LNCaP clone FGC (cell line): ENCODE measurements at regions not wholly inside any gene's neighbourhood (a gene's known extent, or its start where the extent isn't known, plus 50 kb on each side); places are given as distances from the start of the nearest gene placed in this dataset.

Source experiments
- DNase-seq: peaks from one replicate; pipeline ENCODE4 v3.0.0-alpha.2; 2011; ENCODE audit warnings: low read depth
- H3K4me3 ChIP-seq: 2 replicates; pipeline ENCODE4 v1.5.1; 2011; ENCODE audit warnings: mild to moderate bottlenecking, low read depth, low read length, control low read depth
- TF ChIP-seq, protein P1 (sequence below): IDR thresholded peaks from 2 replicates; pipeline ENCODE4 v1.5.1; 2012; ENCODE audit warnings: mild to moderate bottlenecking; ENCODE audit not compliant: control insufficient read depth, insufficient read depth; ENCODE audit errors: extremely low read depth

DNA sequence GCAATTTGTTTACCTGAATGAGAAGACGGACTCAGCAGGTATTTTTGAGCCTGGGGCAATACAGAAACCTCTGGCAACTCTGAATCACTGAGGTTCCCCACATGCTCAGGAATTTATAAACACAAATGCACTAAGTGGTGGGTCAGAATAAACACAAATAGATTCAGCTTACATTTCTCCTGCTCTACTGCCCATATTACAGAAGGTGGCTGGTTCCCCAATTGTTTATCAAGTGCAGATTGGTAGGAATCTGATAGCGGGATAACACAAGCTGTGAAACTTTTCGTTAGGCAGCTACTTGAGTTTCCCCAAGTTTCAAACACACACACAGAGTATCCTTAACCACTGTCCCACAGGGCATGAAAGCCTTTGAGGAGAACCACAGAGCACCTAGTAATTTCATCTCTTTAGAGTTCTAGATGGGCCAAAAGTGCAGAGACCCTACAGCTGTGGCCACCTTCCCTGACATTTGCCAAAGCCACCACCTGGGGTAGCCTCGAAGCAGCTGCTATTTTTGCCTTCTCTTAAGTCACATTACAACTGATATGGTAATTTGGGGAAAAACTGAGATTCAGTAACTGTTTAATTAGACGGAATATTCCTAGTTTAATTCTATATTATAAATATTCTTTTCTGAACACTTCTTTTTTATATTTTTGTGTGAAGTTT lies 204.2 kb upstream of the PTCHD4 start:
- DNase-seq, result no peak
- no peak overlapping the region for H3K4me3 ChIP-seq
- TF ChIP-seq, protein P1, sequence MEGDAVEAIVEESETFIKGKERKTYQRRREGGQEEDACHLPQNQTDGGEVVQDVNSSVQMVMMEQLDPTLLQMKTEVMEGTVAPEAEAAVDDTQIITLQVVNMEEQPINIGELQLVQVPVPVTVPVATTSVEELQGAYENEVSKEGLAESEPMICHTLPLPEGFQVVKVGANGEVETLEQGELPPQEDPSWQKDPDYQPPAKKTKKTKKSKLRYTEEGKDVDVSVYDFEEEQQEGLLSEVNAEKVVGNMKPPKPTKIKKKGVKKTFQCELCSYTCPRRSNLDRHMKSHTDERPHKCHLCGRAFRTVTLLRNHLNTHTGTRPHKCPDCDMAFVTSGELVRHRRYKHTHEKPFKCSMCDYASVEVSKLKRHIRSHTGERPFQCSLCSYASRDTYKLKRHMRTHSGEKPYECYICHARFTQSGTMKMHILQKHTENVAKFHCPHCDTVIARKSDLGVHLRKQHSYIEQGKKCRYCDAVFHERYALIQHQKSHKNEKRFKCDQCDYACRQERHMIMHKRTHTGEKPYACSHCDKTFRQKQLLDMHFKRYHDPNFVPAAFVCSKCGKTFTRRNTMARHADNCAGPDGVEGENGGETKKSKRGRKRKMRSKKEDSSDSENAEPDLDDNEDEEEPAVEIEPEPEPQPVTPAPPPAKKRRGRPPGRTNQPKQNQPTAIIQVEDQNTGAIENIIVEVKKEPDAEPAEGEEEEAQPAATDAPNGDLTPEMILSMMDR, result no peak

DNA sequence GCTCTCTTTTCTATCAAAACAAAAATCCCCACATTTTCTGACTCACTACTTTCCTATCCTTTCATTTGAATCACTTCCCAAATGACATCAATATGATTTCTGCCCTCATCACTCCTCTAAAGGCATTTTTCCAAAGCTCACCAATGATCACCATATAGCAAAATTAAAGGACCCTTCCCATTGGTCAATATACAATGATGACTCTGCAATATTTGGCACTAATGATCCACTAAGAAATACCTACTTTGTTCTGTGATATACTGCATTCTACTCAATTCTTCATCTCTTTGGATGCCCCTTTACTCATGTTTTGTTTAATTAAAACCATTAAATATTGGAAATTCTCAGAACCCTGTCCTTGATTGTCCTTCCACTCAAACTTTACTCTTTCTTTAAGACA lies 200.3 kb upstream of the PTCHD4 start:
- H3K4me3 ChIP-seq, result no peak overlapping the region
- DNase-seq, result no peak
- TF ChIP-seq, protein P1, result no peak

DNA sequence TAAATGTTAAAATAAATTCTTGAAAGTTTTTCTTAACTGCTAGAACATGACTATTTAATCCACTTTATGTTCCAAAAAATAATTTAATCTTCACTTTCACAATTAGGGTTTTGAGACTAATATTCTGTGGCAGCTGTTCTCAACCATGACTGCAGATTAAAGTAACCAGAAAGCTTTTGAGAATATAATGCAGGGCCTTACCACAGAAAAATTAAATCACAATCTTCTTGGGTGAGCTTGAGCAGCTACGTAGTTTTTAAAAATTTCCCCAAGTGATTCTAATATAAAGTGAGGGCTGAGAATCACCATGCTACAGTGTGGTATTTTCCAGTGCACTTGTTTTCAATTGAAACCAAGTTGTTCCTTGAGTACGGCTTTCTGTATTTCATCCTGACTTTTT lies 196.6 kb upstream of the PTCHD4 start:
- TF ChIP-seq, protein P1, result no peak
- no peak for DNase-seq
- no peak overlapping the region for H3K4me3 ChIP-seq

DNA sequence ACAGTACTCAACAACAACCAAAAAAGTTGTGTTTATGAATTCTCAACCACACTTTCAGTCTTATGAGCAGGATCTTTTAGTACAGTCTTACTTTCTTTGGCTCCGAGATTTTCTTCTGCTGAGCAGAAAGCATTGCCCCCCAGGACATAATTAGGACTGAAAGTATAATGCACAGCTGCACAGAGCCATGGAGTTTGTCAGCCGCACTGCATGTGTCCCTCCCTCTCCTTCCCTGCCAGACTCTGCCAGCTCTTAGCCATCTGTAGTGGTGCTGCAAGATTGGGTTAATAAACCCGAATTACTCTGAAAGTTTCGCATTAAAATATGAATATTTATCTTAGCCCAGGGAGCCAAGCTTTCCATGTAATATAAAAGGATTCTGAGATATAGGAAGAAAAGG lies 179.6 kb upstream of the PTCHD4 start:
- H3K4me3 ChIP-seq, result no peak overlapping the region
- TF ChIP-seq, protein P1, result no peak
- no peak for DNase-seq

DNA sequence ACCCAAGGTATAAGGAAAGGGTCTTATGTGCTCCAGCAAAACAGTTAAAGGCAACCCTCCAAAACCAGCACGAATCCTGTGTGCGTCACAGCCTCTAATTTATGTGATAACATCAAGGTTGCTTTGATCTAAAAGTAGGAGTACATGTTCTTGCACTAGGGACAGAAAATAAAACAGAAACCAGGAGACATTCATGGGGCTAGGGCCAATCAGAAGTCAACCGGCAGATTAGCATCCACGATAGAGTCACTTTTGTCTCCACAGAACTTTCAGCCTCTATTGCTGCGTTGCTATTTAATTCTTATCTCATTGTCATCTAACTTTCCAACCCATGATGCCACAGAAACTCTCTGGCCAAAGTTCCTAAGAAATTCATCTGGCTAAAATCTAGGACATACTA lies 178.8 kb upstream of the PTCHD4 start:
- no peak overlapping the region for H3K4me3 ChIP-seq
- TF ChIP-seq, protein P1, result no peak
- no peak for DNase-seq

DNA sequence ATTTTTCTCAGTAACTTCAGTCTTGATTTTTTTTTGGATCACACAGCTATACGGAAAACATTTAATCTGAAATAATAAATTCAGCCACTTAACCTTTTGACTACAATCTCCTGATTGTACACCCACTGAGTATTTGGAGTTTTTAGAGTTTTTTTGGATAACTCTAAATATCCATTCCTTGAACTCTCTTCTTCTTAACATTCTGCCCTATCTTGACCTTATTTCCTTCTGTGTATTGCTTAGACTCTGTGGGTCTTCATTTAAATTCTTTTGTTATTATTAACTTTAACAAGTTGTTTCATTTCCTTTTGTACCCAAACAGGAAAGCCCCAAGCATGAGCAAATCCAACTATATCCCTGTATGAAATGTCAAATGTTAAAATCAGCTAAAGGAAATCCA lies 170.2 kb upstream of the PTCHD4 start:
- DNase-seq, result no peak
- H3K4me3 ChIP-seq, result no peak overlapping the region
- TF ChIP-seq, protein P1, result no peak

DNA sequence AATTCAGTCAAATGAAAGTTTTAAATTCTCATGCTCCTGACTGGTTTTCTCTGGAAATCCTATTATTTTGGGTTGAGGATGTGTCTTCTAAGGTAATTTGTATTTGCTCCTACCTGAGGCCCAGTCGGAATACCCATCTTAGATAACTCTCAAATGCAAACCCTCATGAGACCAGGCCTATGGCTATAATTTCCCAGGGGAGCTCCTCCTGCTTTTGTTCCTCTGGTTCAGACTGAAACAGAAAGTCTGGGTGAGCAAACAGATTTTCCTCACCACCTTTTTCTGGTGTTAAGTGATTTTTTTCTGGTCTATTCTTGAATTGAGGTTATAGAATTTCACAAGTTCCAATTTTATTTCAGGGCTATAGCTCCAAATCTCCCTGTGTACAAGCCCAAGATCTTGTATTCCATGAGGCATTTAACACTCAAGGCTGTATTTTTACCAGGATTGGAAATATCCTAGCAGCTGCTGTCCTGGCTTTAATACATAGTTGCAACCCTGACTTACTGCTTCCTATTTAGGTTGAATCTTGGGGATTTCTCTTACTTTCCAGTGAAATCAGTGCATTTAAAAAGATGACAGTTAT lies 169.1 kb upstream of the PTCHD4 start:
- TF ChIP-seq, protein P1, result no peak
- no peak for DNase-seq
- no peak overlapping the region for H3K4me3 ChIP-seq
